ENCODE measurements at regions not wholly inside any gene's neighbourhood (a gene's known extent, or its start where the extent isn't known, plus 50 kb on each side); places are given as distances from the start of the nearest gene placed in this dataset.

GRCh38 chr2:204278454-204278853, 266.8 kb upstream of the PARD3B start:
- DNase-seq: no peak

- no peak for DNase-seq
Observed at GRCh38 chr2:204279819-204280218, 265.5 kb upstream of the PARD3B start.

GRCh38 chr2:204280262-204280668, 265.0 kb upstream of the PARD3B start:
- DNase-seq: no peak

- DNase-seq: no peak
Observed at GRCh38 chr2:204282081-204282480, 263.2 kb upstream of the PARD3B start.

GRCh38 chr2:204282525-204282924, 262.8 kb upstream of the PARD3B start:
- no peak for DNase-seq

- no peak for DNase-seq
Observed at GRCh38 chr2:204289066-204289465, 256.2 kb upstream of the PARD3B start.

- DNase-seq: no peak
Observed at GRCh38 chr2:204292439-204292838, 252.8 kb upstream of the PARD3B start.

- DNase-seq: no peak
Observed at GRCh38 chr2:204293884-204294747, 251.2 kb upstream of the PARD3B start.

- DNase-seq: no peak
Observed at GRCh38 chr2:204298404-204298803, 246.9 kb upstream of the PARD3B start.

GRCh38 chr2:204299766-204300165, 245.5 kb upstream of the PARD3B start:
- DNase-seq: no peak

GRCh38 chr2:204306667-204307066, 238.6 kb upstream of the PARD3B start:
- no peak for DNase-seq

- no peak for DNase-seq
Observed at GRCh38 chr2:204312105-204312504, 233.2 kb upstream of the PARD3B start.

- DNase-seq: no peak
Observed at GRCh38 chr2:204313256-204313655, 232.0 kb upstream of the PARD3B start.

- DNase-seq: no peak
Observed at GRCh38 chr2:204315236-204315662, 230.0 kb upstream of the PARD3B start.

GRCh38 chr2:204317640-204318039, 227.6 kb upstream of the PARD3B start:
- DNase-seq: no peak

GRCh38 chr2:204321027-204321800, 224.1 kb upstream of the PARD3B start:
- DNase-seq: no peak

GRCh38 chr2:204321910-204322751, 223.1 kb upstream of the PARD3B start:
- DNase-seq: no peak

- peak; percentile 64 for DNase-seq
Observed at GRCh38 chr2:204325468-204325867, 219.8 kb upstream of the PARD3B start.

GRCh38 chr2:204328373-204328772, 216.9 kb upstream of the PARD3B start:
- DNase-seq: no peak

GRCh38 chr2:204329016-204329415, 216.3 kb upstream of the PARD3B start:
- DNase-seq: no peak

- no peak for DNase-seq
Observed at GRCh38 chr2:204329532-204329931, 215.7 kb upstream of the PARD3B start.

GRCh38 chr2:204331180-204331579, 214.1 kb upstream of the PARD3B start:
- no peak for DNase-seq

GRCh38 chr2:204331988-204332387, 213.3 kb upstream of the PARD3B start:
- no peak for DNase-seq

All from CD4-positive, alpha-beta T cell treated with Interleukin-10 for 1 hour (primary cell).